RWPE1 (cell line): ENCODE measurements at regions not wholly inside any gene's neighbourhood (a gene's known extent, or its start where the extent isn't known, plus 50 kb on each side); places are given as distances from the start of the nearest gene placed in this dataset.

ENCODE experiments used
- CTCF ChIA-PET: fragments of 350-600 bp; sonication (Branson Sonifier 250); formaldehyde crosslinking; extraction: SDS; loops from one replicate; lab custom pipeline; 2021; lab: Yijun Ruan, JAX
- POLR2A ChIA-PET: fragments of 400-600 bp; formaldehyde crosslinking; extraction: SDS; loops from one replicate; lab custom pipeline; 2020; ENCODE audit warnings: antibody characterized with exemption; ENCODE audit not compliant: low non-redundant PET; lab: Yijun Ruan, JAX
- DNase-seq: peaks from one replicate; pipeline ENCODE4 v3.0.0; 2012; ENCODE audit warnings: low spot score
- H3K27ac ChIP-seq: fragments of 450-650 bp; 2 replicates; pipeline ENCODE4 v1.5.1; 2017
- TF ChIP-seq, protein P1 (sequence below): fragments of 450-650 bp; conservative IDR thresholded peaks from 2 replicates; pipeline ENCODE4 v1.5.1; 2017; ENCODE audit warnings: low read depth, mild to moderate bottlenecking

DNA sequence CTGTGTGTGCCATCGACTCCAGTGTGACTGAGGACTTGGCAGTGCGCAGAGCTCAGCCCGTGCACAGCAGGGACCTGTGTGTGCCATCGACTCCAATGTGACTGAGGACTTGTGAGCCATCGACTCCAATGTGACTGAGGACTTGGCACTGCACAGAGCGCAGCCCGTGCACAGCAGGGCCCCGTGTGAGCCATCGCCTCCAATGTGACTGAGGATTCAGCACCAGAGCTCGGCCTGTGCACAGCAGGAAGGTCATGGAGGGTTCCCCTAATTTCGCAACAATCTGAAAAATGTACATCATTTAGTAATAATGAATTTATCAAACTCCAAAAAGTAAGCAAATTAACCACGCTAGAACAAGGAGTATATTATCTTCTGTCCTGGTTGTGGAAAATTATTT is 348.3 kb upstream of the B3GAT1 start:
- POLR2A ChIA-PET = no interaction called here
- no peak overlapping the region for H3K27ac ChIP-seq
- TF ChIP-seq, protein P1, sequence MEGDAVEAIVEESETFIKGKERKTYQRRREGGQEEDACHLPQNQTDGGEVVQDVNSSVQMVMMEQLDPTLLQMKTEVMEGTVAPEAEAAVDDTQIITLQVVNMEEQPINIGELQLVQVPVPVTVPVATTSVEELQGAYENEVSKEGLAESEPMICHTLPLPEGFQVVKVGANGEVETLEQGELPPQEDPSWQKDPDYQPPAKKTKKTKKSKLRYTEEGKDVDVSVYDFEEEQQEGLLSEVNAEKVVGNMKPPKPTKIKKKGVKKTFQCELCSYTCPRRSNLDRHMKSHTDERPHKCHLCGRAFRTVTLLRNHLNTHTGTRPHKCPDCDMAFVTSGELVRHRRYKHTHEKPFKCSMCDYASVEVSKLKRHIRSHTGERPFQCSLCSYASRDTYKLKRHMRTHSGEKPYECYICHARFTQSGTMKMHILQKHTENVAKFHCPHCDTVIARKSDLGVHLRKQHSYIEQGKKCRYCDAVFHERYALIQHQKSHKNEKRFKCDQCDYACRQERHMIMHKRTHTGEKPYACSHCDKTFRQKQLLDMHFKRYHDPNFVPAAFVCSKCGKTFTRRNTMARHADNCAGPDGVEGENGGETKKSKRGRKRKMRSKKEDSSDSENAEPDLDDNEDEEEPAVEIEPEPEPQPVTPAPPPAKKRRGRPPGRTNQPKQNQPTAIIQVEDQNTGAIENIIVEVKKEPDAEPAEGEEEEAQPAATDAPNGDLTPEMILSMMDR = no peak
- CTCF ChIA-PET = interaction anchor here (0.6 kb wide), 1 partner anchor 63 kb away, joined by 3 read pairs; no protein-coding TSS in a partner anchor
- DNase-seq = no peak

DNA sequence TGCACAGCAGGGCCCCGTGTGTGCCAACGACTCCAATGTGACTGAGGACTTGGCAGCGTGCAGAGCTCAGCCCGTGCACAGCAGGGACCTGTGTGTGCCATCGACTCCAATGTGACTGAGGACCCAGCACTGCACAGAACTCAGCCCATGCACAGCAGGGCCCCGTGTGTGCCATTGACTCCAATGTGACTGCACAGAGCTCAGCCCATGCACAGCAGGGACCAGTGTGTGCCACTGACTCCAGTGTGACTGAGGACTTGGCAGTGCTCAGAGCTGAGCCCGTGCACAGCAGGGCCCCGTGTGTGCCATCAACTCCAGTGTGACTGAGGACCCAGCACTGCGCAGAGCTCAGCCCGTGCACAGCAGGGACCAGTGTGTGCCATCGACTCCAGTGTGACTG is 347.8 kb upstream of the B3GAT1 start:
- TF ChIP-seq, protein P1 = no peak
- CTCF ChIA-PET = interaction anchor here (0.6 kb wide), 1 partner anchor 64 kb away, joined by 3 read pairs; no protein-coding TSS in a partner anchor
- no peak for DNase-seq
- H3K27ac ChIP-seq = no peak overlapping the region
- POLR2A ChIA-PET = no interaction called here

DNA sequence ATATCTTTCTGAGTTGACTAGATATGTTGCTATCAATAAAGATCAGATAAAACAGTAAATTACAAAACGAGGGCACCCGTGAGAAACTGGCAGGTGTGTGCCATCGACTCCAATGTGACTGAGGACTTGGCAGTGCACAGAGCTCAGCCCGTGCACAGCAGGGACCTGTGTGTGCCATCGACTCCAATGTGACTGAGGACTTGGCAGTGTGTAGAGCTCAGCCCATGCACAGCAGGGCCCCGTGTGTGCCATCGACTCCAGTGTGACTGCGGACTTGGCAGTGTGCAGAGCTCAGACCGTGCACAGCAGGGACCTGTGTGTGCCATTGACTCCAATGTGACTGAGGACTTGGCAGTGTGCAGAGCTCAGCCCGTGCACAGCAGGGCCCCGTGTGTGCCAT is 347.2 kb upstream of the B3GAT1 start:
- ChIA-PET CTCF (no interaction called here), POLR2A (no interaction called here)
- no peak for DNase-seq
- H3K27ac ChIP-seq = no peak overlapping the region
- TF ChIP-seq, protein P1 = no peak

DNA sequence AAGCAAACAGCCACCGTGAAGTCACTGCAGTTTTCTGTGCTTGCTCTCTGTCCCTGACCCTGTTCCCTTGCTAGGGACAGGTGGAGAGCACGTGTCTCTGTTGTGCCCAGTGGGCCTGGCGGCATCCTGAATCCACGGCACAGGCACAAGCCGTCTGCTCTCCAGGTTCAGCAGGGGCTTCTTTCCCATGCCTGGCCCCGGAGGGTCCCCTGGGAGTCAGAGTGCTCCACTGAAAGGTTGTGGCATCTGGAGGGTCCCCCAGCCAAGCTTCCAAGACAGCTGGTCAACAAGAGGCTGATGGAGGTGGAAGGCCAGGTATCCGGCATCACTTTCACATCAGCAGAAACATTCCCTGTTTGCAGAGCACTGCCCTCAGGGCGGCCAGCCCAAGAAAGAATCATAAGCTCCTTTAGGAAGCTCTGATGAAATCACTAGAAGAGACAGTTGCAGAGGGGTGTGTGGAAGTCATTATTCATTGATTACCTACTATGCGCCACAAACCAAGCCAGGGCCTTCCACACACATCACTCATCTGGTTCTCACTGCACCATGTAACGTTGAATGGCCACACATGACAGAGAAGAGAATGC is 346.4 kb upstream of the B3GAT1 start:
- ChIA-PET POLR2A (no interaction called here), CTCF (interaction anchor here (1.0 kb wide), 1 partner anchor 33 kb away, joined by 3 read pairs; no protein-coding TSS in a partner anchor)
- TF ChIP-seq, protein P1 = no peak
- DNase-seq = no peak
- H3K27ac ChIP-seq = no peak overlapping the region

DNA sequence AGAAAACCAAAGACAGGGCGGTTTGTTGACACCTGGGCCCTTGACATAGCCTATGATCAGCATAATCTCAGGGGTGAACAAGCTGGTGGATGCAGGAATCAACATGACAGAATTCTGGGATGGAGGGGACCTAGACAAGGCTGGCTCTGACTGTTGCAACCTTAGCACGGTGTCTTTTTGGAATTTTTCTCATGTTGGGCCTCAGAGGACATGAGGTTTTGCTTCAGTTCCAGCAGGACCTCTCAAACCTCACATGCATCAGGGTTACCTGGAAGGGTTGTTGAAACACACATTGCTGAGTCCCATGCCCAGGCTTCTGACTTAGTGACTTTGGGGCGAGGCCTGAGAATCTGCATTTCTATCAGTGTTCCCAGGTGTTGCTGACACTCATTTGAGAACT is 345.6 kb upstream of the B3GAT1 start:
- ChIA-PET POLR2A (no interaction called here), CTCF (interaction anchor here (0.6 to 1.0 kb wide), 2 partner anchors 32 to 37 kb away, joined by 3 read pairs; no protein-coding TSS in a partner anchor)
- TF ChIP-seq, protein P1 = no peak
- no peak overlapping the region for H3K27ac ChIP-seq
- no peak for DNase-seq

DNA sequence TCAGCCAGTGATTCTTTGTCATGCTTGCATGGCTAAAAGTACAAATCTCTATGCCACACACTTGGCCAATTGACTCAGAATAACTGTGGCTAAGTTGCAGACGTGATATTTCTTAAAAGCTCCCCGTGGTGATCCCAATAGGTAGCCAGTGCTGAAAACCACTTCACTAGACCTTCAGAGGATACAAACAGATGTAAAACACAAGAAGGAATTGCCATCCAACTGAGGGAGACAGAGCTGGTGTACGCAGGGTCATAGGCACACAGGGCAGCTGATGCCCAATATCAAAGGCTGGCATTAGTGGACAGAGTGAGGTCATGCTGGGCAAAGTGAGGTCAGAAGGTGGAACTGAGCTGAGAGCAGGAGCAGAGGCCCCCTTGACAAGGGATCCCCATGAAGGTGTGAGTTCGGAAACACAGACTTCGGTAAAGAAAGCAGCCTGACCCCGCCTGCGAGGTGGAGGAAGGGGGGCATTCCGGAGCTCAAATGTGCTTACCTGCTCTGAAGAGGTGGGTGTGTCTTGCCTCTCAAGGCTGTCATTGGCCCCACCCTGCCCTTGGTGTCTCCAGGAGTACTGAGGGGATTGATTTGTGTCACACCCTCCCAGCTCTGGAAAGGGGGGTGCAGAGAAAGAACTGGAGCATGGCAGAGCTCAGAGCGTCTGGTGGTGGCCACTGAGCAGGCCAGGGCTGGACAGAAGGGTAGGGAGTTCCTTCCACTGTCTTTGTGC is 344.9 kb upstream of the B3GAT1 start:
- no peak overlapping the region for H3K27ac ChIP-seq
- TF ChIP-seq, protein P1 = no peak
- CTCF ChIA-PET = interaction anchor here (0.6 to 0.7 kb wide), 3 partner anchors 23 to 965 kb away, joined by 3 to 5 read pairs (median 3); no protein-coding TSS in a partner anchor
- POLR2A ChIA-PET = no interaction called here
- no peak for DNase-seq
